Neural crest cell (in vitro differentiated cells): ENCODE measurements at regions not wholly inside any gene's neighbourhood (a gene's known extent, or its start where the extent isn't known, plus 50 kb on each side); places are given as distances from the start of the nearest gene placed in this dataset.
A peak's percentile ranks its signal among the peaks of the same experiment; 100 is the strongest.

Source experiments
- DNase-seq: peaks from one replicate; pipeline ENCODE4 v3.0.0; 2021; ENCODE audit warnings: low read depth, mixed read lengths, low spot score
- H3K27ac Mint-ChIP-seq: one replicate; pipeline ENCODE4 v1.8.0; 2021; ENCODE audit warnings: mild to moderate bottlenecking, mixed read lengths; ENCODE audit not compliant: unreplicated experiment
- H3K27me3 Mint-ChIP-seq: 2 replicates; pipeline ENCODE4 v1.8.0; 2021; ENCODE audit warnings: low read depth, mild to moderate bottlenecking, mixed read lengths
- H3K36me3 Mint-ChIP-seq: 2 replicates; pipeline ENCODE4 v1.8.0; 2021; ENCODE audit warnings: low read depth, mild to moderate bottlenecking, mixed read lengths
- H3K4me1 Mint-ChIP-seq: 2 replicates; pipeline ENCODE4 v1.8.0; 2021; ENCODE audit warnings: mixed read lengths
- H3K4me3 Mint-ChIP-seq: one replicate; pipeline ENCODE4 v1.8.0; 2021; ENCODE audit warnings: mild to moderate bottlenecking, mixed read lengths
- H3K9me3 Mint-ChIP-seq: 2 replicates; pipeline ENCODE4 v1.8.0; 2021; ENCODE audit warnings: mixed read lengths
- TF ChIP-seq, protein P1 (sequence below): fragments of 200-600 bp; sonication (generic); conservative IDR thresholded peaks from 2 replicates; pipeline ENCODE4 v1.5.0; 2021; ENCODE audit warnings: antibody characterized with exemption, mild to moderate bottlenecking

- Mint-ChIP-seq H3K27ac (no peak overlapping the region), H3K27me3 (peaks cover 12% of the 10 kb centered on the region), H3K9me3 (no peaks in the 10 kb centered on the region), H3K4me1 (peaks cover 21% of the 10 kb centered on the region), H3K36me3 (no peaks in the 10 kb centered on the region), H3K4me3 (no peak overlapping the region)
- TF ChIP-seq, protein P1, sequence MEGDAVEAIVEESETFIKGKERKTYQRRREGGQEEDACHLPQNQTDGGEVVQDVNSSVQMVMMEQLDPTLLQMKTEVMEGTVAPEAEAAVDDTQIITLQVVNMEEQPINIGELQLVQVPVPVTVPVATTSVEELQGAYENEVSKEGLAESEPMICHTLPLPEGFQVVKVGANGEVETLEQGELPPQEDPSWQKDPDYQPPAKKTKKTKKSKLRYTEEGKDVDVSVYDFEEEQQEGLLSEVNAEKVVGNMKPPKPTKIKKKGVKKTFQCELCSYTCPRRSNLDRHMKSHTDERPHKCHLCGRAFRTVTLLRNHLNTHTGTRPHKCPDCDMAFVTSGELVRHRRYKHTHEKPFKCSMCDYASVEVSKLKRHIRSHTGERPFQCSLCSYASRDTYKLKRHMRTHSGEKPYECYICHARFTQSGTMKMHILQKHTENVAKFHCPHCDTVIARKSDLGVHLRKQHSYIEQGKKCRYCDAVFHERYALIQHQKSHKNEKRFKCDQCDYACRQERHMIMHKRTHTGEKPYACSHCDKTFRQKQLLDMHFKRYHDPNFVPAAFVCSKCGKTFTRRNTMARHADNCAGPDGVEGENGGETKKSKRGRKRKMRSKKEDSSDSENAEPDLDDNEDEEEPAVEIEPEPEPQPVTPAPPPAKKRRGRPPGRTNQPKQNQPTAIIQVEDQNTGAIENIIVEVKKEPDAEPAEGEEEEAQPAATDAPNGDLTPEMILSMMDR: no peak
- DNase-seq: no peak
These were observed 766.4 kb upstream of the FAM98A start for GRCh38 chr2:34365512-34365911.

DNA sequence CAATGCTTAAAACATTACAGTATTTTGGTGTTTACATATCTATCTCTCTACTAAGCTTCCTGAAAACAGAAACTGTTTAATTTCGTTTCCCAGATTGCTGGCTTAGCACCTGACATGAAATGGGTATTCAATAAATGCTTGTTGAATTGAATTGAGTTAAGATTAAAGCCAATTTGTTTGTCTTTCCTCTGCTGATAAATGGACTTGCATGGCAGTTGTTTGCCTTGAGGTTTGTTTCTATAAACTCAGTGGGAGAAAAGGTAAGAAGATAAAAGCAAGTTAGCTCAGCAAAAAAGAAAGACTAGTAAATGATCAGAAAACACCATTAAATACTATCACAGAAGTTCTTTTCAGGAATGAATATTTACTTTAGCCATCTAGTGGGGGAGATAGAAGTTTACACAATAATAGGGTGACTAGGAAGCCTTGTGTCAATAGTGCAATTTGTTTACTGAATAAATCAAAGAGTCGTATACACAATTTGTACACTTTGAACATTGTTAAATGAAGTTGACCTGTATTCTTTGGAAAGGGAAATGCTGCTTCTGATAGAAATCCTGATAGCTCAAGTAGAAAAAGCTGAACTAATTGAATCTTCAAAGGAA, 754.5 kb upstream of the FAM98A start:
- Mint-ChIP-seq H3K9me3 (peaks cover 2% of the 10 kb centered on the region), H3K27me3 (no peaks in the 10 kb centered on the region), H3K27ac (no peak overlapping the region), H3K4me3 (no peak overlapping the region), H3K4me1 (no peaks in the 10 kb centered on the region), H3K36me3 (no peaks in the 10 kb centered on the region)
- DNase-seq: no peak
- TF ChIP-seq, protein P1: peak; percentile 26

DNA sequence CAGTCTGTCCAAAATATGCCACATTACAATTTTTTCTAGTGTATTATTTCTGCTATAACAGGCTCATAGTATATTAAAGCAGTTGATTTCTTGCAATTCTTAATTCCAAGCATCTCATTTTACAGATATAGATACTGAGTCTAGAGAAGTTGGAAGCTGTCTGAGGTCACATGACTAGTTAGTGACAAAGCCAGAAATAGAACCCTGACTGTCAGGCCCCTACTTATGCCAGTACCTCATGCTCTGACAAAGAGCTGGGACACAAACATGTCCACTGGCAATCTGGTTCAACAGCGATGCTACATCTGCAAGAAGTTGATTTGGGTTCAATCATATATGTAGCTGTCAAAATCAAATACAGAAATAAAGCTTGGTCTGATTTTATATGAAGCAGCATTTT, 750.4 kb upstream of the FAM98A start:
- Mint-ChIP-seq H3K4me1 (no peaks in the 10 kb centered on the region), H3K27ac (no peak overlapping the region), H3K9me3 (peaks cover 5% of the 10 kb centered on the region), H3K4me3 (no peak overlapping the region), H3K27me3 (no peaks in the 10 kb centered on the region), H3K36me3 (no peaks in the 10 kb centered on the region)
- TF ChIP-seq, protein P1: no peak
- no peak for DNase-seq

DNA sequence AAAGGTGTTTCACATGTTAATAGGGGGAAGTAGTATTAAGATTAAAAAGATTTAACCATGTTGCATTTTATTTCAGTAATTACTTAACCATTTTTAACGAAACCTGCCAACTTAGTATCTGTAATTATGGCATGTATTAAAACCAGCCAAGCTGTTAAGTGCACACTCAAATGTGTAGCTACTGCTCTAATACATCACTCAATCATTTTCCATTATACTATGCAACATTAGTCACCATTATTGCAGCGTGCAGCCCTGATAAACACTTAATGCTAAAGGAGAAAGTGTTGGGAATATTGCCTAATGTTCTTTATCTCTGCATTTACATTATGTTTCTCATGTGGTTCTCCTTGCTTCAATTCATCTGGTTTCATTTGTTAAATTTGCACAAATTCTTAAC, 745.9 kb upstream of the FAM98A start:
- H3K27me3 Mint-ChIP-seq: no peaks in the 10 kb centered on the region
- no peak overlapping the region for H3K27ac Mint-ChIP-seq
- peaks cover 2% of the 10 kb centered on the region for H3K9me3 Mint-ChIP-seq
- no peak for DNase-seq
- no peaks in the 10 kb centered on the region for H3K36me3 Mint-ChIP-seq
- no peak overlapping the region for H3K4me3 Mint-ChIP-seq
- TF ChIP-seq, protein P1: no peak
- no peaks in the 10 kb centered on the region for H3K4me1 Mint-ChIP-seq

- no peaks in the 10 kb centered on the region for H3K36me3 Mint-ChIP-seq
- no peak overlapping the region for H3K4me3 Mint-ChIP-seq
- H3K27me3 Mint-ChIP-seq: no peaks in the 10 kb centered on the region
- no peaks in the 10 kb centered on the region for H3K4me1 Mint-ChIP-seq
- DNase-seq: no peak
- no peak overlapping the region for H3K27ac Mint-ChIP-seq
- H3K9me3 Mint-ChIP-seq: no peaks in the 10 kb centered on the region
- TF ChIP-seq, protein P1: no peak
These were observed 741.2 kb upstream of the FAM98A start for GRCh38 chr2:34340307-34340706.
